COR-L47 (cell line): ENCODE measurements at regions not wholly inside any gene's neighbourhood (a gene's known extent, or its start where the extent isn't known, plus 50 kb on each side); places are given as distances from the start of the nearest gene placed in this dataset.

Experiments
- DNase-seq: peaks from one replicate; lab custom pipeline; 2025; lab: John Stamatoyannopoulos, UW

DNA sequence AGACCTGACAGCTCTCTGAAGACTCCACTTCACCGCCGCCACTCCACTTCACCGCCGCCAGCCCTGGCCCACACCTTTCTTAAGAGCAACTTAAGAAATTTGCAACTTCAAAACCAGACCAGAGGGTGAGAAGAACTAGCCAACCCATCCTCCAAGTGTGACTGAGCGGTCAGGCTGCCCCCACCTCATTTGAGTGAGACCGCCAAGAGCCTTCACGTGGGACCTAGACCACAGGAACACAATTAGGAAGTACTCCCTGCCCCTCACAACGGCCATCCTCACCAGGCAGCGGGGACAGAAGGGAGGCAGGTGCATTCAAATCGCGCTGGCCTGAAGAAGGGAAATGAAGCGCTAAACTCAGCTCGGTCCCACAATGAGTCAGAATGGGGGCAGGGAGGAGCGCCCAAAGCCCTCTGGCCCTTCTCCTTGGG, 156.8 kb upstream of the BCL6 start:
- DNase-seq: no peak

DNA sequence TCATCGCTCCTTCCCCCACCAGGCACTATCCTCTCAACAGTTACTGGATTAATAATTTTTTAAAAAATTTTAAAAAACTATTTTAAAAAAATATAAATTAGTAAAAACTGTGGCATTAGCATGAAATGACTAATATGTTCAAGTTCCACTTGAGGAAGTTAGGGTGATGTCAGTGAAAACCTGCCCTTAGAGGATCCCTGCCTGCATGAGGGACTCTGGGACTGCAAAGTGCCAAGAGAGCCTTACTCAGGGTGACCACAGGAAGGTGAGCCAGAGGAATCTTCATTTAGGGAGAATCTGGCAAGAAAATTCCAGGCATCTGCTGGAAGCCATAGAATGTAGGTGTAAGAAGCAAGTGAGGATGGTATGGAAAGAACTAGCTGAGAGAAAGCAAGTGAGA, 157.7 kb upstream of the BCL6 start:
- no peak for DNase-seq

DNA sequence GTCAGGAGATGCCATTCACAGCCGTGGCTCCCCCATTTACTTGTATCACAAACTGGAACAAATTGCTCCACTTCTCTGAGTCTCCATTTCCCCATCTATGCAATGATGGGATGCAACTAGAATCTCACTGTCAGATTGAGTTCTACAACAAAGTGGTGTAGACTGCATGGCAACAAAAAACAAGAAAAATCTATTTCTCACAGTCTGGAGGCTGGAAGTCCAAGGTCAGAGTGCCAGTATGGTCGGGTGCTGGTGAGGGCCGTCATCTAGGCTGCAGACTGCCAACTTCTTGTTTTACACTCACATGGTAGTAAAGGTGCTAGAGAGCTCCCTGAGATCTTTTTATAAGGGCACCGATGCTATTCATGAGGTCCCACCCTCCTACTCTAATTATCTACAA, 158.4 kb upstream of the BCL6 start:
- no peak for DNase-seq

DNA sequence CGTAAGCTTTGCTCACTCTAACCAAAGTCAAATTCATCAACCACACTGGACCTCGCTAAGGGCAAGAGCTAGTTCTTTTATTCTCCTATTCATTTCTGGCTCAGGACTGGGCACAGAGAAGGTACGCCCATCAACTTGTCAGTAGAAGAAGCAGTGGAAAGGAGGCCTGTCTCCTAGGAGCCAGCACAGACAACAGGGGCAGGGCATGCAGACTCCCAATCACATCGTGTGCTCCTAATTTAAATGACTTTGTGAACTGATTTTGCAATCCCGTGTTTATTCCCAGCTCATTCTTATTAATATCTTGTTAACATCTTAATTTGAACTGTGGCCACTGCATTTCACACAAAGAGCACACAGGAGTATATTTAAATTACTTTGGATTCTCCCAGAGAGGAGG, 161.1 kb upstream of the BCL6 start:
- DNase-seq: no peak

DNA sequence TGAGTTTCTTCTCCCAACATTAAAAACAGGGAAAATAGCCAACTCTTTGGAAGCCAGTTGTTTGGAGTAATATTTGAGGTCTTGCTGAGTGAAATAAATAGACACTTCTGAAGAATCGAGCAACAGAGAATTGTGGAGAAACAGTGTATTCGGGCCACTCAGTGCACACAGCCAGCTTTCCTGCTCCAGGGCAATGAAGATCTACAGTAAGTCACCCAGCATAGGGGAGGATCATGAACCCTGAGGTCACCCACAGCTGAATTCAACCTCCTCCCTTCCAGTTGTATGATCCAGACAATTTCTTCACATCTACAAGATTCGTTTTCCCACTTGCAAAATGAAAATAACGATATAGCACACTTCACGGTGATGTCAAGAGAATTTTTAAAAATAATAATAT, 161.7 kb upstream of the BCL6 start:
- DNase-seq: no peak

DNA sequence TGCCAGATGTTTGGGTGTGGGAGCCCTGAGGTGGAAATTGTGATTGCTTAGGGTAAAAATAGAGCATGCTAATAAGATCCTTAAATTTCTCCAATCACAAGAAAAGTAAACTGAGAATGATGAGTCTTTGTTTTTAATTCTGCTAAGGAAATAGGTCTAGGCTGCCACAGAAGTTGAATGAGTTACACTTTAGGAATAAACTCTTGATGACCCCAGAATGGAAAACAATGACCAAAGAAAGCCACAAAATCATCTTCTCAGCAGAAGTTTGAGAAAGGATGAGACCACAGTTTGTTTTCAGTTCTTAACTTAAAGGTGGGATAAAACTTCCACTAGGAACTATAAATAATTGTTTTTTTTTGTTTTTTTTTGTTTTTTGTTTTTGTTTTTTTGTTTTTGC, 164.6 kb upstream of the BCL6 start:
- DNase-seq: no peak

DNA sequence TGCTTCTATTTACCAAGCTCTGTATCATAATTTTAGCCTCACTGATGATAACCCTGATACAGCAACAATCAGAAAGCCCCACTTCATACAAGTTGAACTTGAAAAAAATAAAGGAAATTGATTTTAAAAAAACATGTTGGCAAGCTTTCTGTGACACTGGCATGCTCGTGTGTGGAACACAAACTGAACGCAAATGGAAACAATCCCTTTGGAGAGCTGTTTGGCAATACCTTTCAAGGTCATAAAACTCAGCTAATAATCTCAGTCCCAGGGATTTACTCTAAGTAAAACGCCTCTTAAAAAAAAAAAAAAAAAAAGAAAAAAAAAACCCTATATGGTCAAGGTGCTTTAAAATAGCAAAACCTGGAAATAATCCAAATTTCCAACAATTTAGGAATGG, 166.7 kb upstream of the BCL6 start:
- no peak for DNase-seq

DNA sequence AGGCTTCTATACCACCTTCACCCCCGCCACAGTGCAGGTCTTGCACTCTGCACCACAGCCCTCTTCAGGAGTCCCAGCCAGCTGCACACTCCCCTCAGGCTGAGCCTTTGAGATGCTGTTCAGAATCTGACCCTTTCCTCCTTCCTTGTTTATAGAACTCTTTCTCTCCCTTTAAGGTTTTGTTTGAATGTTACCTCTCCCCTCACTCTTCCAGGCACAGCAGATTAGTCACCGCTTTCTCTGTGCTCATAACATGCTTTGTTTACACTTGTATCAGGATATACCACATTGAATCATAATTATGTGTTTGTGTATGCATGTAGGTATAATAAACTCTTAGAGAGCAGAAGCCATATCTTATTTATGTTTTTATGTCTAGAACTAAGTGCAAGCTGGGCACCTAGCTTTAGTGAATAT, 168.4 kb upstream of the BCL6 start:
- DNase-seq: no peak

DNA sequence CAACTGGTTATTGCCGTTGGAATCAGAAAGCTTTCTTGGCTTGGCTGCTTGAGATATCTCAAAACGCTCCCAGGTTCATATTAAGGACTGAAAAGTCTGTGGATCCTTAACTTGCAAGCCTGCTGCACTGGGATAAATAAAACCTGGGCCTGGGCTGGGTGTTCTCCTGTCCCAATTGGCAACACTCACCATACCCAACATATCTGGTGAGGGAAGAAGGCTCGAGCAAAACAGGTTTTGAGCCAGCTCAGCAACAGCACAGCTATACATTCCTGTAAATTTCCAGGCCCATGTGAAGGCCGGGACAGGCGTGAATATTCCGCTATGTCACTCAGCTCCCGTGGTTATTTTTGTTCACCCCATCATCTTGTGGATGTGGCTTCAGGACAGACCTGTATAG, 169.0 kb upstream of the BCL6 start:
- DNase-seq: no peak

DNA sequence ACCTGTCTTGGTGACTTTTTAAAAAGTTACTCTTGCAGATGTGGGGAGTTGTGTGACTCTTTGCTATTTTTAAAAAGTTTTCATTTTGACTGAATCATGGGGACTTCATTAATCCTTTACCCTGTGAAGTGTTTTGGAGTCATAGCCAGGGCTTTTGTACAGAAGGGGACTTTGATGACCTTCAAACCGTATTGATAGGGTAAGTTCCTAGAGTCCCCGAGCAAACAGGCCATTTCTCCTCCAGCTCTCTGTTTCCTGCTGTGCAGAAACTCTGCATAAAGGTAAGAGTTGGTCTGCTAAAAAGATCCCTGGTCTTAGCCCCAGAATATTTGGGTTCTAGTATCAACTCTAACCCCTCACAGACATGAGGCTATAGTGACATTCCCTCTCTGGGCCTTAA, 170.8 kb upstream of the BCL6 start:
- DNase-seq: no peak

DNA sequence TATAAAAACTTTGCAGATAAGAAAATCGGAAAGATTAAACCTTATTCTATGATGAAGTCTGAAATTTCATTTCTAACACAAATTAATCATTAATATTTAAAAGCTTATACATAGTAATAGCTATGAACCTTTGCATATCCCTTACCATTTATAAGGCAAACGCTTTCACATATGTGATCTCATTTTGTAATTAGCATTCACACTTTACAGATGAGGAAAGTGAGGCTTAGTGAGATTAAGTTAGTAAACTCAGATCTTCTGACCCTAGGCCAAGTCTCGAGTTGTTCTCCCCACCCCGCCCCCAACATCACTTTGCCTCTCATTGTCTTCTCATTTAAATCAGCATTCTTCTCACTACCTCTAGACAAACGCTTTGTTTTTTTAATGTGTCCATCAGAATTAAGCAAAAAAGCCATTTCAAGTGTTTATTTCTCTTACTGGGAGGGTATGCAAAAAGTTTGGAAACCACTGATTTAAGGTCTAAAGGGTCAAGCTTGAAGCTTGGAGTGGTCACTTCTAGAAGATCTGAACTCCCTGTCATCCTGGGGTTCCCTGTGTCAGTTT, 172.9 kb upstream of the BCL6 start:
- no peak for DNase-seq

DNA sequence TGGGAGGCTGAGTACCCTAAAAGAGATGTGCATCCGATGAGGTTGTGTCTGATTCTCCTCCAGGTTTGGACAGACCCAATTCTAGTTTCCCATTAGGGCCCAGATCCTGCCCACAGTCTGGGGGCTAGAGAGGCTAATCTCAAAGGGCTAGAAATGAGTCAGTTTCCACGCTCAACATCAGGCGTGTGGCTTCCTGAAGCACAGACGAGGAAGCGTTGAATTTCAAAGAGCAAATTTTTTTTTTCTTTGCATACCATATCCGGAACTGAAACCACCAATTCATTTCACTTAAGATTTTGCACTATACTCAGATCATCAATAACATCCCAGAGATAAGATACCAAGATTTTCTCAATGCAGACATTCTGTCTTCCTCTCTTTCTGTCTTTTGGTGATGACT, 173.8 kb upstream of the BCL6 start:
- no peak for DNase-seq

DNA sequence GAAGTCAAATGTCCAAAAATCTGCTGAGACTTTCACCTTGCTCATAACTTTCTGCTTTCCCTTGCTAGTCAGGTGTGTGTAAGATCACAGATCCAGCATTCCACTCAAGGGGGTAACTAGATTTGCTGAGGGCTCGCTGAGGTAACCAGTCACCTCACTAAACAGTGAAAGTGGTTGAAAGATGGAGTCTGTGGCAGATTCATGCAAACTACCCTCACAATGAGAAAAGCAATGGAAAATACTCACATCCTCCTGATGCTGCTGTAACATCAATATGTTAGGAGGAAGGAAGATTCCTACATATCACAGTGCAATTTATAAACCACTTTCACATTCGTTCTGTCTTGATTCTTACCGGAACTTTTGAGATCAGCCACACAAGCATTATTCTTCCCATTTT, 174.3 kb upstream of the BCL6 start:
- DNase-seq: no peak

DNA sequence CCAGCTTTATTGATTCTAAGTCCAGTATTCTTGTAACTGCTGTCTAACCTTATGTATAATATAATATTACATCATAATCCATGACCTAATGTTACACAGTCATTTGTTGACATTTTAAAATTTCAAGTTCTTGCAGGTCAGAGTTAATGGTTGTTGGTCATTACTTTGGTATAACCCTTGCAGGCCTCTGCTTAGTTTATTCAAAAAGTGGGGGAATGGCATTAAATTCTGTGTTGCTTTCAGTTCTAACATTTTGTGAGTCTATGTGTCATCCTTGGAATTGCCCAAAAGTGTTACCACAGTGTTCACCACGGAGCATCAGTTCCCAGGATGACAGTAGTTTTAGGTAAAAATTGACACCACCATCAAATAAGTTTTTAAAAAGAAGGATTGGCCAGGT, 174.8 kb upstream of the BCL6 start:
- DNase-seq: no peak

DNA sequence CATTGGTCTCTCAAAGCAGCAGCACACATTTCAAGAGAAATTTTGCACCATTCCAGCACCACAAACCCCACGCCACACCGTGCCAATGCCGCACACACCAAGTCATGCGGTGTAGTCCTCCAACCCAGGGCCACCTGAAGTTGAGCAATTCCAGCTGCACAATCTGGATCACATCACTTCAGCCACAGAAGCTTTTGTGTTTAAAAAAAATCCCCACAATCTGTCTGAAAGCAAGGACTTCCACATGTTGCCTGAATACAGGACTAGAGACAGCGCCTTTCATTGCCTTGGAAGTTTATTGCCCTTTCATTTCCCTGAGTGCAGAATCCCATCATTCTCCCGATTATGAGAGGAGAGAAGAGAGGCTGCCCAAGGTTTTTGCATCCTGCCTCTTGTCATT, 175.6 kb upstream of the BCL6 start:
- DNase-seq: no peak

DNA sequence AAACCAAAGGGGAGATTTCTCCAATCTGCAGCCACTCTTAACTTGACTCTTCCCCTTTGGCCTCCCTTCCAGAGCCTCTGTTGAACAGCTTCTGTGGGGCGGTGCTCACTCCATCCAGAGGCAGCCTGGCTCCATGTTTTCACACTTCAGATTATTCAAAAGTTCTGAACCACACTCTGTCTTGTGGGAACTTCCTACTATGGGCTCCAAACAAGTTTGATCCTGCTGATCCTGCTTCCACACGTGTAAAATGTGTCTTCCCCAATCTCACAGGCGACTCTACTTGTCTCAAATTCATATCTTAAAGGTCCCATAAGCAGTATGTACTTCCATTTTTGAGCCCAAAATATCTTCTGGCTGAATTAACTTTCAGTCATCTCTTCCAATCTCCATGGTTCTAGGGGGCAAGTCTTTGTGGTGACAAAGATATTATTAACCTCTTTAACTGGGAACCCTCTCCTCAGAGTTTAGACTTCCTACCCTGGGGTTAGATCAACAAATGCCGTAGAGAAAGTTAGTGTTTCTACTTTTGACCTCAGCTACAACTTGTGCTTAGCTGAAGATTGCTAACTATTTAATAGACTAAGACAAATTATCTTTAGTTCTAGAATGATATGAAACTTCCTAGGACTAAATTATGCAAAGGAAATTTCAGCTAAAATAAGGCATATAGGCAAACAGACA, 176.3 kb upstream of the BCL6 start:
- no peak for DNase-seq

DNA sequence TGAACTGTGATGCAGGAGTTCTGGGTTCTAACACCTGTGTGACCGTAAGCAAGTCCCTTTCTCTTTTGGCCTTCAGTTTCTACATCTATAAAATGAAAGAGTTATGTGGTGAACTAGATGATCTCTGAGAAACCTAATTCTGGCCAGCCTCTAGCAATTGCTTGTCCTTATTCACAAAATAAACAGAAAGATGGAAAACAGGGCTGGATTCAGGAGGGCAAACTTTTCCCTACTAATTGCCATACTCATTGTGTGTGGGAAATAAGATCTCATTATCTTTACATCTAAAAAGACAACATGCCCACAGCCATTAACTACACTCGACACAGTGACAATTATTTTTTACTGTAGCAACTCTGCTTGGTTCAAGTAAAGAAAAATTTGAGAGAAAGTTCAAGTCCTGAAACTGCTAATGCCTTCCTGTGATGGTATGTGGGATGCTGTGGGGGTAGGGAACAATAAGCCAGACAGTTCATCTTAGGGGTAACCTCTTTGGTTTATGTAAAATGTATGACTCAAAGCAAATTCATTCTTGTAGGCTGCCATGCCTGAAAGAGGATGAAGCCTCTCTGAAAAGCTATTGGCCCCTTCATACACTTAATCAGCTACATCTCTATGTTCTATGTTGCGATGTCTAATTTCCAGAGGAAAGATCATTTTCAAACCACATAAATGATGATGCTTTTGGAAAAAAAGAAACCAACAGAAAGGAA, 177.6 kb upstream of the BCL6 start:
- DNase-seq: no peak

DNA sequence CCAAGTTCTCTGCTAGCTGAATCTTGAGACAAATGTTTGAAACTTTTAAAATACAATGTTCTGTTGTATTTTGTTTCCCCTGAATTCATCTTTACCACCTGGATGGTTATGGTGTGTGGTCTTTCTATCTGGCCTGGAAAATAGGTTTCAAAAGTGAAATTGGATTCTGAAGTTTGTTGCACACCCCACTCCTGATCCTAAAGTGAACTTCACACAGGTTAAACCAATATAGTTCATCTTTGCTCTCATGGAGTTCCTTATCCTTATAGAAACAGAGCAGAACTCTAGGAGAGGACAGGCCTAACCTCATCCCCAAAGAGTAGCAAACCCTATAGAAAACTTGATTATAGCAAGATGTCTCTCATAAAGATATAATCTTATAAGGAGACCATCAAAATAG, 179.4 kb upstream of the BCL6 start:
- no peak for DNase-seq

DNA sequence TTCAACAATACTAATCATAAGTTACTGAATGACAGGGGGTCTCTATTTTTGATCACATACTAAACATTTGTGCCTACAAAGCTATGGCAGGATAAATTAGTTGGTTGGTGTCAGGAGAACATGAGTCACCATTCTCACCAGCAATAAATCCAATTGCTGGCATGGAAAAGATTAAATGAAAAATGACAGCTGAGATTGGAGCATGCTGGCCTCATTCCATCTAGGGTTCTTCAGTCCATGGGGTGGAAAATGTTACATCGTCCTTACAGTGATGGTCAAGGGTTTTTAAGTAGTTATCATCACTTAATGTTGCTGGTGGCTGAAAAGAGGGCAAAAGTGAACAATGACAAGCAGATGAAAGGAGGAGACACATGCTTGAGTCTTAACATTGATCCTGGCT, 180.1 kb upstream of the BCL6 start:
- DNase-seq: no peak

DNA sequence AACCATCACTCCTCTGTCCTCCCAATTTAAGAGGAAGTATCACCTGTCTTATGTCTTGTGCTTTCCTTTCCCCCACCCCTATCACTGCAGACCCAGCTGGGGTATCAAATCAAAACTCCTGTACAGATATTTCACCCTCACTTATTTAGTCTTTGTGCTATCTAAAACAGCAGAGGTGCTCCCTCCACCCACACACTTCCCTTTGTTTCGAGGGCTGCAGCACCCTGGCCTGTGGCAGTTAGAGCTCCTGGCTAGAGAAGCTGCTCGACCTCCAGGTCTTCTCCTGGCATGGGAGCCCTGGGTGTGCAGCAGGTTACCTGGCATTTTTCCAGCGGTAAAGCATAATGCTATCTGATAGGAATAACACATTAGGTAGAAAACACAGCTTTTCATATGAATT, 181.4 kb upstream of the BCL6 start:
- no peak for DNase-seq

DNA sequence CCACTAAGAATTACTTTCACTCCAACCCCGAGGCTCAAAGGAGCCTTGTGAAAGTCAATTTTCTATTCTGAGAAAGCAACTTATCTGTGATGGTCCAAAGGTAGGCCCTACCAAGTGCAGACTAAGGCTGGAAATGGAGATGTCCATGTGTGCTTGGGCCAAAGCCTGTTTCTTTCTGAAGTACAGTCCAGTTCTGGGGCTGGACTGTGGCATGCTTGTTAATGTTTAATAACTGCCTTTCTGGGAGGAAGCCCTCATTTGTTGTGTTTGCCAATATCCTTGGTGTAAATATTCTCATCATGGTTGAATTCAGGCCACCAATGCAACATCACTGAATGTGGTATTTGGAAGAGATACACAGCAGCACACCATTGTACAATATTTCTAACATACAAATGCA, 182.3 kb upstream of the BCL6 start:
- DNase-seq: no peak

DNA sequence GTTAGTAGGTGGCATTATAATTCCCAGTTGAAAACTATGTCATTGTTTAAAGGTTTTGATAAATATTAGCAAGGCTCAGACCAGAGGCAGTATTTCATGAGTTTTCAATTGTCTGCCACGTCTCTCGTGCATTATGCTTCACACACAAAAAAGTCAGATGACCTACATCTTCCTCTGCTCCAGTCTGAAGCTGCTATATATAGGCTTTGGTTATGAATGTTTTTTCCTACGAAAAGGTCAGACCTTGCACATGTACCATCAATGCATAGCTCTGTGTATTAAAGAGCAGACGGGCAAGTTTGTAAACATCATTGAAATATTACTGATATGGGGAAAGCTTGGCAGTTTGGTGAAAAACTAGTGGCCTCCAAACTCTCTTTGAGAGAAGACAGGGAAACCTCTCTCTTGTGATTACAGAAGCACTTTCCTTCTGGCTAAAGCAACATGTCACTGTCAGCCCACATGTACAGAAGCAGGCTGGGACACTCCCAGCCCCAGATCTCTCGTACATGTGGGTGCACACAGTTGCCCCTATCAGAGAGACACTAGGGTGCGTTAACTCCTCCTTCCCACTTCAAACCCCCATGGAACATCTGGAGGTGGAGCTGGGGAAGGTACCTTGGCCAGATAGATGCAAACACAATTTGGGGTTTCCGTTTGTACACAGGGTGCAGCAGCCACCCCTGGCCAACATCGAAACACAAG, 184.0 kb upstream of the BCL6 start:
- no peak for DNase-seq

DNA sequence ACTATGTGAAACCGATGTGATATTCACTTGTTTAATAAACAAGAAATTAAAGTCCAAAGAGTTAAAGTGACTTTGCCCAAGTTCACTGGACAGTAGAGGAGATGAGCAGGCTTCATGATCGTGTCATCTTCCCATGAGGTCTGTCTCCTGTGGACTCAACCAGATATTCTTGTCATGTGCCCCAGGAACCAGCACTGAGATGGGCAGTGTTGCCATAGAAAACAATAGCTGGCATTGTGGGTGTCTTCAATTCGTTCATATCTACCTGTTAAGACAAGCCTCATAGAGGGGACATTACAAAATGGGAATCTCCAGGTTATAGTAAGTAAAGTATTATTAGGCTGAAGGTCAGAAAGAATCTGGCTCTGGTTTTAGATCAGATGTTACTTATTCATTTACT, 184.8 kb upstream of the BCL6 start:
- DNase-seq: no peak
